GM19397 (cell line): ENCODE measurements at regions not wholly inside any gene's neighbourhood (a gene's known extent, or its start where the extent isn't known, plus 50 kb on each side); places are given as distances from the start of the nearest gene placed in this dataset.
"Not testable (repeated sequence)": the region's sequence is repeated elsewhere in the genome, so short reads cannot be mapped to it uniquely, and the experiment has no call there.

Experiments used
- ATAC-seq: cut with Tn5 transposase; IDR thresholded peaks from one replicate; pipeline ENCODE4 v1.9.1; 2021; ENCODE audit warnings: mild to moderate bottlenecking, moderate library complexity; ENCODE audit not compliant: unreplicated experiment

DNA sequence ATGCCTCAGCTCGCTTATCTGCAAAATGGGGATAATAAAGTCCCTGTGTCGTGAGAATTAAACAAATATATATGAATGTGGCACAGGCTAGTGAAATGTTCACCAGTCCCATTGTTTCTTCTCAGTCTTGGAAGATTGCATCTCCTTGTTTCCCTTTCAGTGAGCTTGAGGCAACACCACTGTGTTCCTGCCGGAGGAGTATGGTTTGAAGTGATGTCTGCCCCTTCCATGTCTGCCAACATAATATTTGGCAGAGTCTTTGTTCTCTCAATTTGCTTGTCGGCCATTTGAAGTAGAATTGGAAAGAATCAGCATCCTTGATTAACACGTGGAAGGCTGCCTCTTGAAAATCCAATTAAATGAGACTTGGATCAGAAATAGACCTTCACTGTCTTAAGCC lies 1088.5 kb upstream of the INTU start:
- no peak for ATAC-seq

DNA sequence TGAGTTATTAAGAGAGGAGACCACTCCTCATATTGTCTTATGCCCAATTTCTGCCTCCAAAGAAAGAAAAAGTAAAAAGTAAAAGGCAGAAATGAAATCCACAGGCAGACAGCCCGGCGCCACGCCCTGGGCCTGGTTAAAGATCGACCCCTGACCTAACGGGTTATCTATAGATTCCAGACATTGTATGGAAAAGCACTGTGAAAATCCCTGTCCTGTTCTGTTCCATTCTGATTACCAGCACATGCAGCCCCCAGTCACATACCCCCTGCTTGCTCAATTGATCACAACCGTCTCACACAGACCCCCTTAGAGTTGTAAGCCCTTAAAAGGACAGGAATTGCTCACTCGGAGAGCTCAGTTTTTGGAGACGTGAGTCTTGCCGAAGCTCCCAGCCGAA lies 1086.6 kb upstream of the INTU start:
- not testable (repeated sequence) for ATAC-seq

DNA sequence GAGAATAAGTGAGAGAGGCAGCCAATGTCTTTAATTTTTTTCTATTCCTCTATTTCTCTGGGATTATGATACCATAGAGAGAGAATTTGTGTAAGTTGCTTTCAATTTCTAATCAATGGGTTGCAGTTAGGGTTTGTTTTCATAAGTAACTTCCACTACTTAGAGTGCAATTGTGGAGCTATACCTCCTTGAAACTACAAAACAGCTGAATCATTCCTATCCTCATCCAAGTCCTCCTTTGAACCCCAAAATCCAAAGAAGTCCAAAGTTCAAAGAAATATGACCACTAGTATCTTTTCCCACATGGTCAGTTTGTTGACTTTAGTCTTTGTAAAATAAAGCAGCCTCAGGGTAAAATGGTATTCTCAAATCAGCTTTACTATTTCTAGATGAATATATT lies 1085.4 kb upstream of the INTU start:
- no peak for ATAC-seq

DNA sequence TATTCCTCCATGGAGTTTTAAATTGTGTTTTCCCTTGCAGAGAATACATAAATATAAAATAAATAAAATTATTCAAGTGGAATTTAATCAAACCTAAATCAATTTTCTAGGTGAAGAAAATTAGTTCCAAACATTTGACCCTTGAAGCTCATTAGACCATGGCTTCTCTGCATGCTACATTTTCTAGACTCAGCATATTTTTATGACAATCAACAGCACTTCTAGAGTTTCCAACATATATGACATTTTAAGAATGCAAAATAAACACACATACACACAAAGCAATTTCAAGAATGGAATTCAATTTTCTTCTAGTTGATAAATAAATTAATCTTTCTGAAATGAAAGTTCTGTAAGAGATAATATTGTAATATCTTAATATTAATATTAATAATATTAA lies 1083.9 kb upstream of the INTU start:
- ATAC-seq: no peak

DNA sequence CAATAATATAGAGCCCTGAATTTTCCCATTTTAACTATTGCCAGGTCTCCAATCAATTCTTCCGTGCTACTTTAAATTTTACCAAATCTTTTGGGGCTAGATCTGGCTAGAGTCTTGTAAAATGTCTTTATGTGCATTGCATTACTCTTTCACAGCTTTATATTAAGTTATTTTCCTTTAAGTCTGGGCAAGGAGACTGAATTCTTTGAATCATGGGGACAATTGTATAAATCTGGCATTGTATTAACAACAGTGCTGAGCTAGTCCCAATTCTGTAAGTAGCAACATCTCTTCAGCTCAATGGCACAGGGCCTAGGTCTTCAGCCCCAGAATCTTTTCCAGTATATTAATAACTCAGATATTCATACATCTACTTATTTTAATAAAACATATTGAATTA lies 1080.4 kb upstream of the INTU start:
- ATAC-seq: no peak

DNA sequence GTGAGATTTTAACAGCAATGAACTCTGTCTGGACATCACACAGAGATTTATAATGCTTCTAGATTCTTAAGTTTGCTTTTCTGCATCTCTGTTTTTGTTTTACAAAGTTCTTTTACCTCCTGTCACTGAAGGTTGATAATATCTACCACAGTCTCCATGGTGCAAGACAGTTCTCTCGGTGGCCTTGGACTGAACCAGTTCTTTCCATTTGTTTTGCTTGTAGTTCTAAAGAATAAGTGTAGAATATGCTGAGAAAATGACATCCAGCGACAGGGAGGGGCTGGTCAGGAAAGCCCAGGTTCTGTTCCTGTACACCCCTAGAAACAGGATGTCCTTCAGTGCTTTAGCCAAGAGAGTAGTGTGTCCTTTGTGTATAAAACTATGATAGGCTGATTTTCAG lies 1079.5 kb upstream of the INTU start:
- no peak for ATAC-seq

DNA sequence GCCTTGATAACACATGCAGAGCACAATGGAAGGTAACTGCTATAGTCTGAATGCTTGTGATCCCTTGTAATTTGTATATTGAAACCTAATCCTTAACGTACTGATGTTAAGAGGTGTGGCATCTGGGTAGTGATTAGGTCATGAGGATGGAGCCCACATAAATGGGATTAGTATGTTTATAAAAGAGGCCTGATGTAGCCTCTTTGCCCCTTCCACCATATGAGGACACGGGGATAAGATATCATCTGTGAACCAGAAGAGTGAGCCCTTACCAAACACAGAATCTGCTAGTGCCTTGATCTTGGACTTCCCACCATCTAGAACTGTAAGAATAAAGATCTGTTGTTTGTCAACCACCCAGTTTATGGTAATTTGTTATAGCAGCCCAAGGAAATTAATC lies 1074.2 kb upstream of the INTU start:
- no peak for ATAC-seq

DNA sequence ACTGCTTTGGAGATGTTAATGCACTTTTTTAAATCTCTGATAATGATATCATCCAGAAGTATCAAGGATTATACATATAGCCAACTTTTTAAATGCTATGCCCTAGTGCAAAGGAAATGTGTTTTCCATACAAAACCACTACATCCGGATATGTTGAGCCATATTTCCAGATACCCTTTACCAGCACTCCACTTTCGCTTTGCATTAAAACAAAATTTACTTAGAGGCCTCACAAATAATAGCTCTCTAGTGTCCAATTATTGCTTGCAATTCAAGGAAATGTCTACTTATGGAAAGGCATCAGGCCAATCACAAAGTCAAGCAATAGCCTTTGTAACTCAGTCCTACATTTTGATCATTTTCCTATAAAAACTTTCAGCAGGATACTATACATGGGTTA lies 1072.8 kb upstream of the INTU start:
- ATAC-seq: no peak

DNA sequence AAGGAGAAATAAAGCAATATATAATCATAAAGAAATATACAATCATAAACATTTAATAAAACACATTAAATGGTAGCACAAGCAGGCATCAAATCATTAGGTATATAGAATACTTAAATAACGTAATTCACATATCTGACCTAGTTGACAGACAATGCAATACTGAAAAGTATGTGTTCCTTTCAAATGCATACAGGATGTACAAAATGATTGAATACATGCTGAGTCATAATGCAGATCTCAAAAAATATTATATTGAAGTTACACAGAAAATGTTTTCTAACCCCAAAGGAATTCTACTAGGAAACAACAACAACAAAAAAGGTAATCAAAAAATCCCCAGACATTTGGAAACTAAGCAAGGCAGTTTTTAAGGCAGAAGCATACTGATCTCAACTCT lies 1072.0 kb upstream of the INTU start:
- ATAC-seq: no peak

DNA sequence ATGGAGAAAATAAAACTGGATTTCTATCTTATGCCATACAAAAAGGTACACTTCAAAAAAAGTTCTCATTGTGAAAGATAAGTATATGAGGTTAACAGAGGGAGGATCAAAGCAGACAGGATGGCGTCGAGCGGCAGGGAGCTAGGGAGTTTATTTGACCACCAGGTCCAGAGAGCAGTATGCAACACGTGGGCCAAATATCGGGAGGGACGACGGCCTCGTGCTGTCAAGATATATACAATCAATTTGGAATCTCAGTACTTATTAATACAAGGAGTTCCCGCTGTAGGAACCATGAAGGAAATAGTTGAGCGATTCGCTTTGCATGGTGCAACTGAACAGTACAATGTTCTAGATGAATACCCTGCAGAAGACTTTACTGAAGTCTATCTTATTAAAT lies 1069.4 kb upstream of the INTU start:
- no peak for ATAC-seq

DNA sequence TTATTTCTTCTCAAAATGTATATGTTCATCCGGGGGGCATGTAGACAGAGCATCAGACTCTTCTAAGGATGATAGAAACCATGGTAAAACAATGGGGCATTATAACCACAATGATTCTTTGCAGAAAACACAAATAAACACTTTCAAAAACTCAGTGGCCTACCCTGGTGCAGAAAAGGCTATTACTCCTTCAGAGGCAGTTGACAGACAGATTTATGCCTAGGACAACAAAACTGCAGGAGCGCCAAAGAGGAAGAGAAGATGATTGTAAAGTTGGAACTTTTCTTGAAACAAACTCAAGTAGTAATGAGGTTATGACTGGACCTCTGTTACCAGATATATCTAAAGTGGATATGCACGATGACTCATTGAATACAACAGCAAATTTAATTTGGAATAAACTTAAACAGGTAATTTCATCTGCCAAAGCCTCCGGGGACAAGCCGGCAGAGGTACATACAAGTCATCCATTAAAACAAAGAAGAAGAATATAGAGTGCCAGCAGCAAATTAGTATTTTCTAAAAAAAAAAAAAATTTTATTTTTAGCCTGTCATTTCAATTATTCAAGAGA lies 1068.4 kb upstream of the INTU start:
- ATAC-seq: no peak

DNA sequence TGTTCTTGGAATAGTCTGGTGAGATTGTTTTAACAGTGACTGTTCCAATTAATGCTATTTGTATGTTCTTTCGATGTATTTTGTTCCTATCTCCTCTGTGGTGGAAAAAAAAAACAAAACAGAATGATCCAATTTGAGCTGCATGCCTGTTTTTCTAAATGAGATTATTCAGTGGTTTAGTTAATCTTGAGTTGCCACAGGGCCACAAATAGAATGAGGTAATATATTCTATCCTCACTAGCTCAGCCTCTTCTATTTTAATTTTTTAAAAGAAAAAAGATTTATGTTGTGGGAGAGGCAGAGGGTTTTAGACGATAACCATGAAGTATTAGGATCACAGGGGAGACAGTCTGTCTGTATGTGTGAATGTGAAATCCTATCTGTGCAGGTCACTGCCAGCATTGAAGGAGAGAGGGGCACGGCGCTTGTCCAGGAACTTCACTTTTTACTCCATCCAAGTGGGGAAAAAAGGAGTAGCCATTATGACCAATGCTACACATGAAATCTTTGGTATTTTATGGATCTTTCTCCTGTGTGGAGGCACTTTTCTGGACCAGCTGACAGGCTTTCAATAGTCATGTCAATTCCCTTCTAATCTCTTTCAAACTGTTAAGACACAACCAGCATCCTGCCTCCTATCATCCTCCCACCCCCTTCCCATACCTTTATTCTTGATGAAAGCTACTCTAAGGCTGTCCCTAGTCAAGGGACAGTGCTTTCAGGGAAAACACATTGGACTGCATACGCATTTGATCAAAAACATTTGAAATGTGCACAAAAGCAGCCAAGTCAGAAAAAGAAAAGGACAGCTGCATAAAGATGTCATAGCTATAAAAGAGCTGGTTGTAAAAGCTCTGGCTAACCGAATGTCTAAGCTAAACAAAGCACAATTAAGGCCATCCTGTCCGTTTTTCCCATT lies 1063.8 kb upstream of the INTU start:
- ATAC-seq: no peak

DNA sequence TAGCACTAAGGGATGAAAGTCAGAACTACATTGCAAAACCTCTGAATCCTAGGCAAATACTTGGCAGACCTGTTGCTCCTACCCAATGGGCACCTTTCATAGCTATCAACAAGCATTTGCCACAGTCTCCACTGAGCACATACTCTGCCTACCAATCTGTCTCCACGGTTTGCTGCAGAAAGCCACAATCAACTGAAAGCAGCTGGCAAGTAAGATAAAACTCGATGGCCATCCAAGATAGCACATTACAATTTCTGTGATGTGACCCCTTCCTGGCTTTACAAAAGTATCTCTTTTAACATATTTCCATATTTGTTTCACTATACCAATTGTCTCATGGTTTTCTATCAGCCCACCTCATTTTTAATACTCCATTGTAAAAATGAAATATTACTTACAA lies 1060.5 kb upstream of the INTU start:
- ATAC-seq: no peak

DNA sequence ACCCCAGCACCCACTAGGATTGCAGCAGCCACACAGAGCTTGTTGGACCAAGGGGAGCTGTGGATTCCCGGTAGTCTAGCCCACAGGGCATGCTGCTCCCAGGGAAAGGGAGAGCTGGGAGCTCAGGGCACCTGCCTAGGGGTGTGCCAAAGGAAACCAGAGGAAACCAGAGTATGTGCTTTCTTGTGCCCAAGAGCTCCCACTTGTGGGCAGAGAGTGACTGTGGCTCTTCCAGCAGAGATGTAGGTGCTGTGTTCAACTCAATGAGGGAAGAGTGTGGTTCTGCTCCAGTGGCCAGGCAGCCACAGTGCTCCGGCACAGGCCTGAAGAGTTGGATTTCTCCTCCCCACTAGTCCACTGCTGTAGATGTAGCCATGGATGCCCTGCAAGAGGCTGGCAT lies 1050.0 kb upstream of the INTU start:
- ATAC-seq: no peak

DNA sequence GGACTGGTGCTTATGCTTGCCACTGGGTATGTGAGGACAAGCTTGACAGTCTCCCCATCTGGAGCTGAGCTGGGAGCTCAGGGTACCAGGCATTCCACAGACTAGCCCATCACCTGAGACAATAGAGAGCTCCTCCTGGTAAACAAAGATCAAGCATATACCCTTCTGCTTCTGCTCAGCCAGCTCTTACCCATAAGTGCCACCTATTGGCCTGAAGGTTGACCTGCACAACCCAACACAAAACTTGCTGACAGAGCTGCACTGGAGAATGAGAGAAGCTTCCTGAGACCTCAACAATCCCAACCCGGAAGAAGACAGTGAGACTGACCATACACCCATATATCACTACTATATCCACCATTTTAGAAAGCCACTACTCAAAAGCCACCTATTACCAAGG lies 1049.2 kb upstream of the INTU start:
- no peak for ATAC-seq

DNA sequence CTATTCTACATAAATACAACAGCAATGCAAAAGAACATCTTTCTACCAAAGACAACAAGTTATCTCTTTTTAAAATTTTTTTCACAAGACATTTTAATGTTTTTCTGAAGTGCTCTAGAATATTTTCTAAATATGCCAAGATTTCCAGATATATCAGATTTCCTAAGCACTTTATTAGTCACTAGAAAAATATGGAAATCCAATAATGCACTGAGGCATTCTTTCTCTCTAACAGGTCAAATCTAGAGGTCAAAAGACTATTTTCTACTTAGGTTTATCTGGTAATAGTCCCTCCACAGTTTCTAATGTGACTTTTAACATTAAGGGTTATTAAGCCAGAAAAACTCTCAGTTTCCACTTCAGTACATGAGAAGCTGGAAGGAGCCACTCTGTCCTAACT lies 1041.2 kb upstream of the INTU start:
- no peak for ATAC-seq

DNA sequence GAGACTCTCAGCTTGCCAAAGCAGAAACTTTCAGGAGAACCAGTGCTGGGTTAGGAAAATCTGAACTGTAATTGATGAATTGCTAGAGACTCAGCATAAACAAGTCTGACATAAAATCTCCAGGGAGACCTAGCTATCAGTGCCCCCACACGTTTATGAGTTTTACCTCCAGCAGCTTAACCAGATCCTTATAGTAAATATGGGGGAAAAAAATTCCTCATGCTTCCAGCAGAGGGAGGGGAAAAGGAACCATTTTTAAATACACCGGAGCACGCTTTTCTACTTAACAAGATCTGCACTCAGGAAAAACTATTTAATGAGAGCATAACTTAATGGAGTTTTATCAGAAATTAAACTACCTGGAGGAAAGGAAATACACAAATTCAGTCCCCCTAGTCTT lies 1040.7 kb upstream of the INTU start:
- no peak for ATAC-seq

DNA sequence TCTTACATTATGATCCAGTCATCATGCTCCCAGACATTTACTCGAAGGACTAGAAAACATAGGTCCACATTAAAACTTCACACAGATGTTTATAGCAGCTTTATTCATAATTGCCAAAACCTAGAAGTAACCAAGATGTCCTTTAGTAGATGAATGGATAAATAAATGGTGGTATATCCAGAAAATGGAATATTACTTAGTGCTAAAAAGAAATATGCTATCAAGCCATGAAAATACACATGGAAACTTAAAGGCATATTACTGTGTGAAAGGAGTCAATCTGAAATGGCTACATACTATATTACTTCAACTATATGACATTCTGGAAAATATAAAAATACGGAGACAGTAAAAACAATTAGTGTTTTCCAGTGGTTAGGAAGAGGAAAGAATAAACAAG lies 1039.1 kb upstream of the INTU start:
- ATAC-seq: no peak

DNA sequence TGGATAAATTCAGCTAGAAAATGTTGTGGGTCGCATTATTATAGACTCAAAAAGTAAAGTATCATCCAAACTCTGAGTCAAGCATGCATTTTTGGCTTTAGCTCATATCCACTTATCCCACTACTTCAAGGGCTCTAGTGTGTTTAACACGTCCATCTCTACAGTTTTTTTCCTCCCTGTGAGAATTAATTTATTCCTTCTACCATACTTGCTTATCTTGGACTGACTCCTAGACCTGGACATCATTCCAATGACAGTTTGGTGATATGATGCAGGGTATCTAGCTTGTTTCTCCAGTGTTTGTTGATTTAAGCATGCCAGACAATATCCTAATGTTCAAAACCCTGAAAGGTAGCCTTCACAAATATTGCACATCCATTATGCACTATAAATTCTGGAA lies 1037.1 kb upstream of the INTU start:
- ATAC-seq: no peak

DNA sequence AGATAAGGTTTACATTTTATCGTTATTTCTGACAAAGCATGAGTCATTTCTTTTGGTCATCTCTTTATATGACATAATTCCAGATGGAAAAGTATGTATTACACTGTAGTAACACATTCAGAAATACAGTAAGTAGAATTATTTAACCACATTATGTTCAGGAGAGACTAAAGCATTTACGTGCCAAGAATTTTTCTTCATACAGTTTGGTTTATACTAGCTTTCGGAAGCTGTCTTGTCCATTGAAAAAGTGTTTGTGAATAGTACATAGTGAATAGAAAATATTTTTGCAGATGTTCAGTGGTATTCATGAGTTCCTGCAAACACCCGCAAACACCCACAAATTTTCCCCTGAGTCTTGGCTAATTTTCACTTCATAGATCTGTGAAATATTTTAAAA lies 1033.0 kb upstream of the INTU start:
- no peak for ATAC-seq

DNA sequence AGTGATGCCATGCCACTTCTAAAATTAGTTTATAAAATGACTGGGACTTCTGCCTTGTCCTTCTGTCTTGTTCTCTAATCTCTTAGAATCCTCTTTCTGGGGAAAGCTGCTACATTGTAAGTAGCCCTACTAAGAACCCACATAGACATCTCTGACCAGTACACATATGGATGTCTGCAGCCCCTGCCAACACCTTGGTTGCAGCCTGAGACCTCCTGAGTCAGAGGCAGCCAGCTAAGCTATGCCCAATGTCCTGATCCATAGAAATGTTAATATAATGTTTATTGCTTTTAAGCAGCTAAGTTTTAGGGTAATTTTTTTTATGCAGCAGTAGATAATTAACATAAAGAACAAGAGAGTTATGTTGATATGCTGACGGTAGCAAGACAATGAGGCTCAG lies 1029.5 kb upstream of the INTU start:
- ATAC-seq: no peak

DNA sequence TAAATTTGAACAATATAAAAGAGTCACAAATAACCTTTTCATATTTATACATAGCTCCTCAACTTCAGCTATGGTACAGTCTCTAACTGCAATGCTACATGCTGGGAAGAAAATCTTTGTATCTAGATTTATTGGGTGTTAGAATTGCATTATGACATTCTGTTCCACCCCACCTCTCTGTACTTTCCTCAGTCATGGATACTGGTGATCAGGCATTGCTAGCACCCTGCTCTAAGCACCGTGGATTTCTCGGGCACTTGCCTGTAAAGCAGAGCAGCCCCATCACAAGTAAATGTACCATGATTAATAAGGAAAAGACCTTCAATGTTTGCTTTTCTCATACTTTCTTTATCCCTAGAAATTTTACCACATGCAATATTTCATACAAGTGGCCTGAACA lies 1028.9 kb upstream of the INTU start:
- no peak for ATAC-seq
